ENCODE measurements at regions not wholly inside any gene's neighbourhood (a gene's known extent, or its start where the extent isn't known, plus 50 kb on each side); places are given as distances from the start of the nearest gene placed in this dataset.

DNA sequence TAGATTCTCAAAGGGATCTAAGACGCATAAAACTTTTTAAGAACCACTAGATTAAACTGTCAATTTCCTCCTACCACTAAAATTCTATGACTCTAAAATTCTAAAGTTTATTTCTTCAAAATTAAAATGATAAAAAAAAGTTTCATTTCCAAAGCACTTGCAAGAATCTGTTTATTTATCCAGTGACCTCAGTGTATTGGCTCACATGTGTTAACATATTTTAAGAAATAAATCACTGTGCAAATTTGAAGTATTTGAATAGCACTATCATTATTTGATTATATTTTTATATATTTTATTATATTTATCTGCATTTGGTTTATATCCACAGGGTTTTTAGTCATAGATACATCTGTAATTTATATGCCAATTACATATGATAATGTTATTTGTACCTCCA, 62.2 kb upstream of the SLC12A2 start:
- no peaks in the 10 kb centered on the region for H4K20me1 ChIP-seq (ENCODE audit: control insufficient read depth, extremely low read depth, insufficient read depth, low read length)
- no peaks in the 10 kb centered on the region for H3K79me2 ChIP-seq (ENCODE audit: control insufficient read depth, insufficient read depth, low read length)
- no peak overlapping the region for H2AFZ ChIP-seq (ENCODE audit: low read length)
- H3K4me2 ChIP-seq (ENCODE audit: extremely low read depth, insufficient read depth, low read length), result no peak overlapping the region
- peaks cover 3% of the 10 kb centered on the region for H3K4me1 ChIP-seq (ENCODE audit: control insufficient read depth, extremely low read depth, insufficient read depth, low read length)
- H3K4me3 ChIP-seq (replicated peaks in 1 of 4; ENCODE audit: control extremely low read depth in 1 of 4, insufficient read depth in 1 of 4, low read depth in 3 of 4, low read length in 4 of 4), result no peak overlapping the region
- H3K27ac ChIP-seq (ENCODE audit: insufficient read depth, low read length), result no peak overlapping the region
- H3K9ac ChIP-seq (ENCODE audit: insufficient read depth, low read length), result no peak overlapping the region
- DNase-seq (ENCODE audit: low read depth in 2 of 2), result peak; percentile 26 to 60
- no peaks in the 10 kb centered on the region for H3K27me3 ChIP-seq (ENCODE audit: control insufficient read depth, insufficient read depth, low read length)
- TF ChIP-seq CTCF (conservative IDR thresholded peaks at IDR 0.05 in 1 of 2, IDR thresholded peaks at IDR 0.05 in 1 of 2; ENCODE audit: low read depth in 1 of 2, low read length in 2 of 2) (no peak), EZH2 (IDR thresholded peaks at IDR 0.05; ENCODE audit: low read length, missing control alignments) (no peak)
- no peaks in the 10 kb centered on the region for H3K9me3 ChIP-seq (ENCODE audit: control insufficient read depth, insufficient read depth, low read depth, low read length)
- H3K36me3 ChIP-seq (ENCODE audit: control insufficient read depth, insufficient read depth, low read length), result no peaks in the 10 kb centered on the region

Measured in fibroblast of lung (primary cell).